H9 (cell line): ENCODE measurements at regions not wholly inside any gene's neighbourhood (a gene's known extent, or its start where the extent isn't known, plus 50 kb on each side); places are given as distances from the start of the nearest gene placed in this dataset.

Experiments
- DNase-seq: peaks from one replicate; pipeline ENCODE4 v3.0.0-alpha.2; 2017
- H2AFZ ChIP-seq: one replicate; pipeline ENCODE4 v1.6.1; 2013; ENCODE audit warnings: mild to moderate bottlenecking, low read length, control low read depth, moderate library complexity
- H2AK5ac ChIP-seq: 2 replicates; pipeline ENCODE4 v1.6.1; 2013; ENCODE audit warnings: low read length, control low read depth, mixed read lengths; ENCODE audit not compliant: insufficient read length
- H2BK120ac ChIP-seq: one replicate; pipeline ENCODE4 v1.6.1; 2013; ENCODE audit warnings: low read depth, mild to moderate bottlenecking, low read length, control low read depth, inconsistent platforms; ENCODE audit not compliant: poor library complexity, severe bottlenecking
- H2BK12ac ChIP-seq: 2 replicates; pipeline ENCODE4 v1.6.1; 2013; ENCODE audit warnings: low read length, control low read depth, mixed read lengths, low read depth; ENCODE audit not compliant: insufficient read length
- H2BK15ac ChIP-seq: 2 replicates; pipeline ENCODE4 v1.6.1; 2013; ENCODE audit warnings: low read depth, low read length, control low read depth
- H2BK20ac ChIP-seq: one replicate; pipeline ENCODE4 v1.6.1; 2013; ENCODE audit warnings: low read depth, mild to moderate bottlenecking, low read length, control low read depth, inconsistent platforms; ENCODE audit not compliant: poor library complexity, severe bottlenecking
- H2BK5ac ChIP-seq: 2 replicates; pipeline ENCODE4 v1.6.1; 2013; ENCODE audit warnings: low read length, control low read depth, mixed read lengths; ENCODE audit not compliant: insufficient read length
- H3K14ac ChIP-seq: 2 replicates; pipeline ENCODE4 v1.6.1; 2013; ENCODE audit warnings: low read length, control low read depth; ENCODE audit not compliant: insufficient read depth
- H3K18ac ChIP-seq: 2 replicates; pipeline ENCODE4 v1.6.1; 2013; ENCODE audit warnings: low read depth, mild to moderate bottlenecking, mixed read lengths, low read length, control low read depth; ENCODE audit not compliant: insufficient read length
- H3K23ac ChIP-seq: 2 replicates; pipeline ENCODE4 v1.6.1; 2013; ENCODE audit warnings: low read length, control low read depth, mixed read lengths, low read depth; ENCODE audit not compliant: insufficient read length
- H3K23me2 ChIP-seq: 2 replicates; pipeline ENCODE4 v1.6.1; 2013; ENCODE audit warnings: low read depth, mild to moderate bottlenecking, mixed read lengths, low read length, control low read depth; ENCODE audit not compliant: insufficient read length, poor library complexity, severe bottlenecking
- H3K27ac ChIP-seq: 2 replicates; pipeline ENCODE4 v1.5.1; 2013; ENCODE audit warnings: low read length, control low read depth, mixed read lengths, low read depth; ENCODE audit not compliant: insufficient read length
- H3K27me3 ChIP-seq: 2 replicates; pipeline ENCODE4 v1.6.1; 2013; ENCODE audit warnings: low read length, control low read depth, inconsistent platforms; ENCODE audit not compliant: insufficient read depth
- H3K4ac ChIP-seq: 2 replicates; pipeline ENCODE4 v1.6.1; 2013; ENCODE audit warnings: low read depth, mild to moderate bottlenecking, control low read depth, inconsistent platforms, low read length, moderate library complexity
- H3K4me1 ChIP-seq: 2 replicates; pipeline ENCODE4 v1.6.1; 2013; ENCODE audit warnings: low read length, control low read depth, inconsistent platforms; ENCODE audit not compliant: insufficient read depth
- H3K4me2 ChIP-seq: 2 replicates; pipeline ENCODE4 v1.6.1; 2013; ENCODE audit warnings: low read length, control low read depth, mixed read lengths; ENCODE audit not compliant: insufficient read length, insufficient read depth
- H3K56ac ChIP-seq: 2 replicates; pipeline ENCODE4 v1.6.1; 2013; ENCODE audit warnings: low read depth, mild to moderate bottlenecking, mixed read lengths, low read length, control low read depth; ENCODE audit not compliant: insufficient read length
- H3K79me1 ChIP-seq: 2 replicates; pipeline ENCODE4 v1.6.1; 2013; ENCODE audit warnings: low read depth, mild to moderate bottlenecking, moderate library complexity, low read length, control low read depth, inconsistent platforms; ENCODE audit not compliant: insufficient read depth, poor library complexity, severe bottlenecking
- H3K79me2 ChIP-seq: 2 replicates; pipeline ENCODE4 v1.6.1; 2013; ENCODE audit warnings: low read length, control low read depth, inconsistent platforms; ENCODE audit not compliant: insufficient read depth
- H3K9ac ChIP-seq: 2 replicates; pipeline ENCODE4 v1.6.1; 2013; ENCODE audit warnings: low read length, control low read depth, mixed read lengths; ENCODE audit not compliant: insufficient read length; ENCODE audit errors: extremely low read depth
- H3K9me3 ChIP-seq: one replicate; pipeline ENCODE4 v1.6.1; 2013; ENCODE audit warnings: low read depth, low read length, inconsistent platforms; ENCODE audit not compliant: control insufficient read depth
- H3T11ph ChIP-seq: one replicate; pipeline ENCODE4 v1.6.1; 2013; ENCODE audit warnings: mild to moderate bottlenecking, low read length, control low read depth, inconsistent platforms
- H4K20me1 ChIP-seq: one replicate; pipeline ENCODE4 v1.6.1; 2013; ENCODE audit not compliant: control insufficient read depth, insufficient read length, insufficient read depth
- H4K5ac ChIP-seq: 2 replicates; pipeline ENCODE4 v1.6.1; 2013; ENCODE audit warnings: low read depth, mild to moderate bottlenecking, mixed read lengths, low read length, control low read depth; ENCODE audit not compliant: insufficient read length
- H4K8ac ChIP-seq: replicated peaks from 2 replicates; pipeline ENCODE4 v1.6.1; 2013; ENCODE audit warnings: low read length, control low read depth, mixed read lengths, low read depth; ENCODE audit not compliant: insufficient read length
- H4K91ac ChIP-seq: 2 replicates; pipeline ENCODE4 v1.6.1; 2013; ENCODE audit warnings: low read depth, mild to moderate bottlenecking, moderate library complexity, mixed read lengths, low read length, control low read depth; ENCODE audit not compliant: insufficient read length
- H3K27ac Mint-ChIP-seq, 3 experiments: 2 replicates in 2 of 3; 3 replicates in 1 of 3; pipeline ENCODE4 v1.8.0; 2020 to 2021; ENCODE audit warnings: mixed read lengths in 3 of 3, mild to moderate bottlenecking in 1 of 3, moderate library complexity in 1 of 3
- H3K27me3 Mint-ChIP-seq: 2 replicates; pipeline ENCODE4 v1.8.0; 2021; ENCODE audit warnings: low read depth, mild to moderate bottlenecking, moderate library complexity, mixed read lengths
- H3K36me3 Mint-ChIP-seq, 3 experiments: 2 replicates in 2 of 3; 3 replicates in 1 of 3; pipeline ENCODE4 v1.8.0; 2020 to 2021; ENCODE audit warnings: low read depth in 3 of 3, mixed read lengths in 3 of 3; ENCODE audit not compliant: insufficient read depth in 1 of 3
- H3K4me1 Mint-ChIP-seq, 2 experiments: 2 replicates each; pipeline ENCODE4 v1.8.0; 2020; ENCODE audit warnings: mixed read lengths in 2 of 2
- H3K4me3 Mint-ChIP-seq, 2 experiments: 2 replicates in 1 of 2; 3 replicates in 1 of 2; pipeline ENCODE4 v1.8.0; 2020 to 2021; ENCODE audit warnings: mild to moderate bottlenecking in 2 of 2, mixed read lengths in 2 of 2, moderate library complexity in 1 of 2
- H3K9me3 Mint-ChIP-seq, 2 experiments: 2 replicates in 1 of 2; 3 replicates in 1 of 2; pipeline ENCODE4 v1.8.0; 2020; ENCODE audit warnings: mild to moderate bottlenecking in 2 of 2, mixed read lengths in 2 of 2, moderate library complexity in 1 of 2
- CTCF ChIP-seq: fragments of 200-600 bp; sonication (generic); conservative IDR thresholded peaks from 3 replicates; pipeline ENCODE4 v1.8.0; 2021; ENCODE audit warnings: antibody characterized with exemption, mild to moderate bottlenecking
- WGBS: extraction: QIAGEN DNeasy Blood & Tissue Kit; methylation state at CpG from one replicate; pipeline ENCODE4 v1.1.7; 2013; ENCODE audit warnings: missing lambda C conversion rate, low lambda C conversion rate, mixed read lengths; ENCODE audit not compliant: insufficient read length; ENCODE audit errors: extremely low coverage; 5-methylcytosine and 5-hydroxymethylcytosine counted together

GRCh38 chr14:73796415-73796814, 55.2 kb upstream of the PTGR2 start:
- peaks cover 29% of the 10 kb centered on the region for H3K27me3 Mint-ChIP-seq
- Histone ChIP-seq H2BK12ac (no peak overlapping the region), H3K23me2 (no peaks in the 10 kb centered on the region), H3K18ac (no peak overlapping the region), H2AK5ac (no peak overlapping the region), H2BK120ac (no peak overlapping the region), H3K79me2 (no peaks in the 10 kb centered on the region), H4K8ac (no peak overlapping the region), H3K56ac (no peak overlapping the region), H3K23ac (no peak overlapping the region), H2BK5ac (no peak overlapping the region), H3T11ph (no peak overlapping the region), H3K9ac (no peak overlapping the region), H4K20me1 (no peaks in the 10 kb centered on the region), H3K4me2 (no peak overlapping the region), H2BK20ac (no peak overlapping the region), H3K27ac (no peak overlapping the region), H2BK15ac (no peak overlapping the region), H3K14ac (no peak overlapping the region), H4K91ac (no peak overlapping the region), H3K27me3 (0 out of 2 replicates have a peak, but pooled peaks cover 2% of the 10 kb centered on the region), H2AFZ (no peak overlapping the region), H3K4me1 (no peaks in the 10 kb centered on the region), H3K9me3 (no peaks in the 10 kb centered on the region), H4K5ac (no peak overlapping the region), H3K79me1 (no peaks in the 10 kb centered on the region), H3K4ac (no peak overlapping the region)
- peaks cover 5 to 10% of the 10 kb centered on the region in 2 experiments; a peak in 3 of 4 replicates for H3K4me1 Mint-ChIP-seq
- no peaks in the 10 kb centered on the region for H3K9me3 Mint-ChIP-seq
- no peak for TF ChIP-seq CTCF
- DNase-seq: no peak
- H3K36me3 Mint-ChIP-seq: no peaks in the 10 kb centered on the region
- no peak overlapping the region for H3K4me3 Mint-ChIP-seq
- no CpG with 5 or more reads among the region's 2 CpGs for WGBS
- no peak overlapping the region for H3K27ac Mint-ChIP-seq
